A549 (cell line): ENCODE measurements at regions not wholly inside any gene's neighbourhood (a gene's known extent, or its start where the extent isn't known, plus 50 kb on each side); places are given as distances from the start of the nearest gene placed in this dataset.

Experiments used
- CHD2 ChIP-seq: fragments of 150-350 bp; IDR thresholded peaks from 2 replicates; pipeline ENCODE4 v1.6.1; 2014; ENCODE audit warnings: low read length; ENCODE audit not compliant: partially characterized antibody
- GATA3 ChIP-seq: IDR thresholded peaks from 2 replicates; pipeline ENCODE4 v1.6.1; 2012; ENCODE audit warnings: borderline replicate concordance
- PHF8 ChIP-seq: fragments of 200-600 bp; sonication (generic); IDR thresholded peaks from 2 replicates; pipeline ENCODE4 v1.6.1; 2016; ENCODE audit warnings: low read depth, mild to moderate bottlenecking, antibody characterized with exemption, moderate library complexity, borderline replicate concordance
- RFX5 ChIP-seq: fragments of 450-650 bp; IDR thresholded peaks from 2 replicates; pipeline ENCODE4 v1.7.1; 2014; ENCODE audit warnings: antibody characterized with exemption, mild to moderate bottlenecking, moderate library complexity
- TF ChIP-seq, protein P1 (sequence below): fragments of >200 bp; sonication (Bioruptor Twin); formaldehyde crosslinking; IDR thresholded peaks from 3 replicates; pipeline ENCODE4 v1.5.1; 2016
- TF ChIP-seq, protein P2 (sequence below): fragments of 200-600 bp; sonication (generic); IDR thresholded peaks from 2 replicates; pipeline ENCODE4 v1.6.1; 2016; ENCODE audit warnings: antibody characterized with exemption, mild to moderate bottlenecking, moderate library complexity
- TF ChIP-seq, protein P3 (sequence below): IDR thresholded peaks from 2 replicates; pipeline ENCODE4 v1.6.1; 2012

DNA sequence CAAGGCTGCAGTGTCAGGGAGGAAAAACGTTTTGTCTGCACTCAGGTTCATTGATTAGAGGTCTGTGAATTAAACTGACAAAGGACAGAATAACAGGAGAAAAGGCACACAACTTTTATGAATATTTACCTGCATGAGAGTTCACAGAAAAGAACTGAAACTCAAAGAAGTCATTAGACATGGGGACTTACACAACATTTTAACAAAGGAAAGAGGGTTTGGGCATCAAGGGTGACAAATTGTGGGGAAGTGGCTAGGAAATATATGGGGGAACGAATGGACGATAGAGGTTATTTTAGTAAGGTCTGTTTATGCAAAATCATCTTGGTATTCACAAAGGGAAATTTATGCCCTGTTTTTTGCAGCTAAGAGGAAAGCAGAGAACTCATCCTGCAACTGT lies 65.6 kb upstream of the C15orf39 start:
- TF ChIP-seq PHF8 (no peak), GATA3 (no peak), RFX5 (no peak), CHD2 (no peak)
- TF ChIP-seq, protein P1, sequence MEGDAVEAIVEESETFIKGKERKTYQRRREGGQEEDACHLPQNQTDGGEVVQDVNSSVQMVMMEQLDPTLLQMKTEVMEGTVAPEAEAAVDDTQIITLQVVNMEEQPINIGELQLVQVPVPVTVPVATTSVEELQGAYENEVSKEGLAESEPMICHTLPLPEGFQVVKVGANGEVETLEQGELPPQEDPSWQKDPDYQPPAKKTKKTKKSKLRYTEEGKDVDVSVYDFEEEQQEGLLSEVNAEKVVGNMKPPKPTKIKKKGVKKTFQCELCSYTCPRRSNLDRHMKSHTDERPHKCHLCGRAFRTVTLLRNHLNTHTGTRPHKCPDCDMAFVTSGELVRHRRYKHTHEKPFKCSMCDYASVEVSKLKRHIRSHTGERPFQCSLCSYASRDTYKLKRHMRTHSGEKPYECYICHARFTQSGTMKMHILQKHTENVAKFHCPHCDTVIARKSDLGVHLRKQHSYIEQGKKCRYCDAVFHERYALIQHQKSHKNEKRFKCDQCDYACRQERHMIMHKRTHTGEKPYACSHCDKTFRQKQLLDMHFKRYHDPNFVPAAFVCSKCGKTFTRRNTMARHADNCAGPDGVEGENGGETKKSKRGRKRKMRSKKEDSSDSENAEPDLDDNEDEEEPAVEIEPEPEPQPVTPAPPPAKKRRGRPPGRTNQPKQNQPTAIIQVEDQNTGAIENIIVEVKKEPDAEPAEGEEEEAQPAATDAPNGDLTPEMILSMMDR: no peak
- TF ChIP-seq, protein P2, sequence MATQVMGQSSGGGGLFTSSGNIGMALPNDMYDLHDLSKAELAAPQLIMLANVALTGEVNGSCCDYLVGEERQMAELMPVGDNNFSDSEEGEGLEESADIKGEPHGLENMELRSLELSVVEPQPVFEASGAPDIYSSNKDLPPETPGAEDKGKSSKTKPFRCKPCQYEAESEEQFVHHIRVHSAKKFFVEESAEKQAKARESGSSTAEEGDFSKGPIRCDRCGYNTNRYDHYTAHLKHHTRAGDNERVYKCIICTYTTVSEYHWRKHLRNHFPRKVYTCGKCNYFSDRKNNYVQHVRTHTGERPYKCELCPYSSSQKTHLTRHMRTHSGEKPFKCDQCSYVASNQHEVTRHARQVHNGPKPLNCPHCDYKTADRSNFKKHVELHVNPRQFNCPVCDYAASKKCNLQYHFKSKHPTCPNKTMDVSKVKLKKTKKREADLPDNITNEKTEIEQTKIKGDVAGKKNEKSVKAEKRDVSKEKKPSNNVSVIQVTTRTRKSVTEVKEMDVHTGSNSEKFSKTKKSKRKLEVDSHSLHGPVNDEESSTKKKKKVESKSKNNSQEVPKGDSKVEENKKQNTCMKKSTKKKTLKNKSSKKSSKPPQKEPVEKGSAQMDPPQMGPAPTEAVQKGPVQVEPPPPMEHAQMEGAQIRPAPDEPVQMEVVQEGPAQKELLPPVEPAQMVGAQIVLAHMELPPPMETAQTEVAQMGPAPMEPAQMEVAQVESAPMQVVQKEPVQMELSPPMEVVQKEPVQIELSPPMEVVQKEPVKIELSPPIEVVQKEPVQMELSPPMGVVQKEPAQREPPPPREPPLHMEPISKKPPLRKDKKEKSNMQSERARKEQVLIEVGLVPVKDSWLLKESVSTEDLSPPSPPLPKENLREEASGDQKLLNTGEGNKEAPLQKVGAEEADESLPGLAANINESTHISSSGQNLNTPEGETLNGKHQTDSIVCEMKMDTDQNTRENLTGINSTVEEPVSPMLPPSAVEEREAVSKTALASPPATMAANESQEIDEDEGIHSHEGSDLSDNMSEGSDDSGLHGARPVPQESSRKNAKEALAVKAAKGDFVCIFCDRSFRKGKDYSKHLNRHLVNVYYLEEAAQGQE: no peak
- TF ChIP-seq, protein P3, sequence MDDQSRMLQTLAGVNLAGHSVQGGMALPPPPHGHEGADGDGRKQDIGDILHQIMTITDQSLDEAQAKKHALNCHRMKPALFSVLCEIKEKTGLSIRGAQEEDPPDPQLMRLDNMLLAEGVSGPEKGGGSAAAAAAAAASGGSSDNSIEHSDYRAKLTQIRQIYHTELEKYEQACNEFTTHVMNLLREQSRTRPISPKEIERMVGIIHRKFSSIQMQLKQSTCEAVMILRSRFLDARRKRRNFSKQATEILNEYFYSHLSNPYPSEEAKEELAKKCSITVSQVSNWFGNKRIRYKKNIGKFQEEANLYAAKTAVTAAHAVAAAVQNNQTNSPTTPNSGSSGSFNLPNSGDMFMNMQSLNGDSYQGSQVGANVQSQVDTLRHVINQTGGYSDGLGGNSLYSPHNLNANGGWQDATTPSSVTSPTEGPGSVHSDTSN: no peak
